WTC11 (cell line): ENCODE measurements at regions not wholly inside any gene's neighbourhood (a gene's known extent, or its start where the extent isn't known, plus 50 kb on each side); places are given as distances from the start of the nearest gene placed in this dataset.

ENCODE experiments used
- ATAC-seq: fragments of 200-7000 bp; cut with Tn5 transposase; 2 replicates; pipeline ENCODE4 v1.10.0; 2021; ENCODE audit warnings: mild to moderate bottlenecking, moderate library complexity
- CTCF ChIA-PET: fragments of 300-600 bp; sonication (Branson Sonifier 250); formaldehyde crosslinking; loops from one replicate; lab custom pipeline; 2021; ENCODE audit warnings: antibody characterized with exemption; lab: Charles Lee
- POLR2A ChIA-PET: fragments of 350-600 bp; sonication (Branson Sonifier 250); formaldehyde crosslinking; loops from one replicate; lab custom pipeline; 2021; ENCODE audit warnings: antibody characterized with exemption; lab: Charles Lee
- DNase-seq: peaks from one replicate; pipeline ENCODE4 v3.0.0; 2021; ENCODE audit warnings: low spot score
- H3K27ac Mint-ChIP-seq: 2 replicates; pipeline ENCODE4 v1.8.0; 2021; ENCODE audit warnings: mixed read lengths
- H3K27me3 Mint-ChIP-seq: 2 replicates; pipeline ENCODE4 v1.8.0; 2021; ENCODE audit warnings: low read depth, mild to moderate bottlenecking, moderate library complexity, mixed read lengths
- H3K36me3 Mint-ChIP-seq: 2 replicates; pipeline ENCODE4 v1.8.0; 2021; ENCODE audit warnings: mixed read lengths
- H3K4me1 Mint-ChIP-seq: 2 replicates; pipeline ENCODE4 v1.8.0; 2022; ENCODE audit warnings: mixed read lengths
- H3K4me3 Mint-ChIP-seq: 2 replicates; pipeline ENCODE4 v1.8.0; 2021; ENCODE audit warnings: mild to moderate bottlenecking, moderate library complexity, mixed read lengths
- H3K9me3 Mint-ChIP-seq: 2 replicates; pipeline ENCODE4 v1.8.0; 2021; ENCODE audit warnings: mixed read lengths
- ESRRA ChIP-seq: sonication (generic); formaldehyde crosslinking; IDR thresholded peaks from 2 replicates; pipeline ENCODE4 v1.8.1; 2022; ENCODE audit warnings: mild to moderate bottlenecking, missing genetic modification reagents, borderline replicate concordance
- FOXK1 ChIP-seq: sonication (generic); formaldehyde crosslinking; IDR thresholded peaks from 2 replicates; pipeline ENCODE4 v1.8.0; 2022; ENCODE audit warnings: mild to moderate bottlenecking, moderate library complexity, missing genetic modification reagents
- HMGA2 ChIP-seq: fragments of 250-450 bp; sonication (Bioruptor Pico); IDR thresholded peaks from 2 replicates; pipeline ENCODE4 v1.4.0; 2021; ENCODE audit warnings: mild to moderate bottlenecking, moderate library complexity
- JAZF1 ChIP-seq: fragments of 250-450 bp; sonication (Bioruptor Pico); IDR thresholded peaks from 2 replicates; pipeline ENCODE4 v1.9.0; 2021; ENCODE audit warnings: moderate library complexity, mild to moderate bottlenecking, inconsistent platforms
- JUN ChIP-seq: sonication (generic); formaldehyde crosslinking; IDR thresholded peaks from 2 replicates; pipeline ENCODE4 v1.8.0; 2023; ENCODE audit warnings: mild to moderate bottlenecking, missing genetic modification reagents
- NR2C2 ChIP-seq: sonication (generic); formaldehyde crosslinking; IDR thresholded peaks from 2 replicates; pipeline ENCODE4 v1.8.0; 2022; ENCODE audit warnings: mild to moderate bottlenecking, missing genetic modification reagents
- RELA ChIP-seq: sonication (generic); formaldehyde crosslinking; IDR thresholded peaks from 2 replicates; pipeline ENCODE4 v1.8.1; 2022; ENCODE audit warnings: missing genetic modification reagents, mild to moderate bottlenecking, borderline replicate concordance
- SOX15 ChIP-seq: fragments of 250-450 bp; sonication (Bioruptor Pico); IDR thresholded peaks from 2 replicates; pipeline ENCODE4 v1.9.0; 2021; ENCODE audit warnings: mild to moderate bottlenecking
- TEAD4 ChIP-seq: sonication (generic); formaldehyde crosslinking; IDR thresholded peaks from 2 replicates; pipeline ENCODE4 v1.8.0; 2022; ENCODE audit warnings: mild to moderate bottlenecking, missing genetic modification reagents
- ZNF232 ChIP-seq: sonication (generic); formaldehyde crosslinking; IDR thresholded peaks from 2 replicates; pipeline ENCODE4 v1.8.0; 2022; ENCODE audit warnings: mild to moderate bottlenecking, missing genetic modification reagents
- TF ChIP-seq, protein P1 (sequence below): sonication (generic); formaldehyde crosslinking; IDR thresholded peaks from 2 replicates; pipeline ENCODE4 v1.8.1; 2023; ENCODE audit warnings: mild to moderate bottlenecking, missing genetic modification reagents, borderline replicate concordance
- TF ChIP-seq, protein P2 (sequence below): sonication (generic); formaldehyde crosslinking; IDR thresholded peaks from 2 replicates; pipeline ENCODE4 v1.8.0; 2023; ENCODE audit warnings: mild to moderate bottlenecking, missing genetic modification reagents
- TF ChIP-seq, protein P3 (sequence below): fragments of 250-450 bp; sonication (Bioruptor Pico); conservative IDR thresholded peaks from 2 replicates; pipeline ENCODE4 v1.9.0; 2021; ENCODE audit warnings: mild to moderate bottlenecking
- TF ChIP-seq, protein P4 (sequence below): sonication (generic); formaldehyde crosslinking; conservative IDR thresholded peaks from 2 replicates; pipeline ENCODE4 v1.8.1; 2023; ENCODE audit warnings: mild to moderate bottlenecking, low read depth, missing genetic modification reagents, moderate library complexity
- TF ChIP-seq, protein P5 (sequence below): sonication (generic); formaldehyde crosslinking; IDR thresholded peaks from 2 replicates; pipeline ENCODE4 v1.8.1; 2023; ENCODE audit warnings: mild to moderate bottlenecking, moderate library complexity, missing genetic modification reagents
- TF ChIP-seq, protein P6 (sequence below): sonication (generic); formaldehyde crosslinking; IDR thresholded peaks from 2 replicates; pipeline ENCODE4 v1.8.1; 2022; ENCODE audit warnings: low read depth, mild to moderate bottlenecking, moderate library complexity, missing genetic modification reagents, borderline replicate concordance

DNA sequence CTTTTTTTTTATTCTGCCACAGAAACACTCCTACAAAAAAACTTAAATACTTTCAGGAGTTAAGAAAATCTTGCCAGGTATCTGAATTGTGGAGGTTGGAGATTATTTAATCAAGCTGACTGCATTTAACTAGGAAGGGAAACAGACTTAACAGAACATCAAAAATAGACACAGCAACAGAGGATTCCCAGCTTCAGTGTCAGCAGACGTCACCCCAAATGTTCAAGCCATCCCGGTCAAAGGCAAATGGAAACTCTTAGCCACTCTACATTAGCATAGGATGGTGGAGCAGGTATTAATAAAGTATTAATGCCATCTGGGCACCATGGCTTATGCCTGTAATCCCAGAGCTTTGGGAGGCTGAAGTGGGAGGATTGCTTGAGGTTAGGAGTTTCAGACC lies 139.7 kb upstream of the SVIL start (continued):
- TF ChIP-seq, protein P1, sequence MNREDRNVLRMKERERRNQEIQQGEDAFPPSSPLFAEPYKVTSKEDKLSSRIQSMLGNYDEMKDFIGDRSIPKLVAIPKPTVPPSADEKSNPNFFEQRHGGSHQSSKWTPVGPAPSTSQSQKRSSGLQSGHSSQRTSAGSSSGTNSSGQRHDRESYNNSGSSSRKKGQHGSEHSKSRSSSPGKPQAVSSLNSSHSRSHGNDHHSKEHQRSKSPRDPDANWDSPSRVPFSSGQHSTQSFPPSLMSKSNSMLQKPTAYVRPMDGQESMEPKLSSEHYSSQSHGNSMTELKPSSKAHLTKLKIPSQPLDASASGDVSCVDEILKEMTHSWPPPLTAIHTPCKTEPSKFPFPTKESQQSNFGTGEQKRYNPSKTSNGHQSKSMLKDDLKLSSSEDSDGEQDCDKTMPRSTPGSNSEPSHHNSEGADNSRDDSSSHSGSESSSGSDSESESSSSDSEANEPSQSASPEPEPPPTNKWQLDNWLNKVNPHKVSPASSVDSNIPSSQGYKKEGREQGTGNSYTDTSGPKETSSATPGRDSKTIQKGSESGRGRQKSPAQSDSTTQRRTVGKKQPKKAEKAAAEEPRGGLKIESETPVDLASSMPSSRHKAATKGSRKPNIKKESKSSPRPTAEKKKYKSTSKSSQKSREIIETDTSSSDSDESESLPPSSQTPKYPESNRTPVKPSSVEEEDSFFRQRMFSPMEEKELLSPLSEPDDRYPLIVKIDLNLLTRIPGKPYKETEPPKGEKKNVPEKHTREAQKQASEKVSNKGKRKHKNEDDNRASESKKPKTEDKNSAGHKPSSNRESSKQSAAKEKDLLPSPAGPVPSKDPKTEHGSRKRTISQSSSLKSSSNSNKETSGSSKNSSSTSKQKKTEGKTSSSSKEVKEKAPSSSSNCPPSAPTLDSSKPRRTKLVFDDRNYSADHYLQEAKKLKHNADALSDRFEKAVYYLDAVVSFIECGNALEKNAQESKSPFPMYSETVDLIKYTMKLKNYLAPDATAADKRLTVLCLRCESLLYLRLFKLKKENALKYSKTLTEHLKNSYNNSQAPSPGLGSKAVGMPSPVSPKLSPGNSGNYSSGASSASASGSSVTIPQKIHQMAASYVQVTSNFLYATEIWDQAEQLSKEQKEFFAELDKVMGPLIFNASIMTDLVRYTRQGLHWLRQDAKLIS (CRISPR knock-in tag) = no peak
- TF ChIP-seq, protein P2, sequence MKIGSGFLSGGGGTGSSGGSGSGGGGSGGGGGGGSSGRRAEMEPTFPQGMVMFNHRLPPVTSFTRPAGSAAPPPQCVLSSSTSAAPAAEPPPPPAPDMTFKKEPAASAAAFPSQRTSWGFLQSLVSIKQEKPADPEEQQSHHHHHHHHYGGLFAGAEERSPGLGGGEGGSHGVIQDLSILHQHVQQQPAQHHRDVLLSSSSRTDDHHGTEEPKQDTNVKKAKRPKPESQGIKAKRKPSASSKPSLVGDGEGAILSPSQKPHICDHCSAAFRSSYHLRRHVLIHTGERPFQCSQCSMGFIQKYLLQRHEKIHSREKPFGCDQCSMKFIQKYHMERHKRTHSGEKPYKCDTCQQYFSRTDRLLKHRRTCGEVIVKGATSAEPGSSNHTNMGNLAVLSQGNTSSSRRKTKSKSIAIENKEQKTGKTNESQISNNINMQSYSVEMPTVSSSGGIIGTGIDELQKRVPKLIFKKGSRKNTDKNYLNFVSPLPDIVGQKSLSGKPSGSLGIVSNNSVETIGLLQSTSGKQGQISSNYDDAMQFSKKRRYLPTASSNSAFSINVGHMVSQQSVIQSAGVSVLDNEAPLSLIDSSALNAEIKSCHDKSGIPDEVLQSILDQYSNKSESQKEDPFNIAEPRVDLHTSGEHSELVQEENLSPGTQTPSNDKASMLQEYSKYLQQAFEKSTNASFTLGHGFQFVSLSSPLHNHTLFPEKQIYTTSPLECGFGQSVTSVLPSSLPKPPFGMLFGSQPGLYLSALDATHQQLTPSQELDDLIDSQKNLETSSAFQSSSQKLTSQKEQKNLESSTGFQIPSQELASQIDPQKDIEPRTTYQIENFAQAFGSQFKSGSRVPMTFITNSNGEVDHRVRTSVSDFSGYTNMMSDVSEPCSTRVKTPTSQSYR (CRISPR knock-in tag) = no peak

DNA sequence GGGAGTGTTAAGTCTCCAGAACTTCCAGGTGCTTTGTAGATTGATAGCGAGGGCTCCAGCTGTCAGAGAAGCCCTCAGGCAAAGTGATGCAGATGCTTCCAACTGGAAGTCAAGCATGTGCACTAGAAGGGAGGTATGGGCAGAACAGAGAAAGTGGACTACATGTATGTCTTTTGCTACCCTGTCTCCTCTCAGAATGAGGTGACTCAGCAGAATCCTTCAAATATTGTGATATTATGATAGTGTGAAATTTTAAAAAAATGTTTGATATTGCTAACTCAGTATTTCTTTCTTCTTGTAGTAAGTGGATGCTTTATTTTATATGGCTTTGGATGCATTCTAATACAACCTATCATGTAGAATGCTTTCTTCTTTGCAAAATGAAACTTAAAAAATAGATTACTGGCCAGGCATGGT lies 138.9 kb upstream of the SVIL start:
- peaks cover 3% of the 10 kb centered on the region; the same call in 1 of the 2 replicates for H3K27me3 Mint-ChIP-seq
- peaks cover 5% of the 10 kb centered on the region; the same call in 1 of the 2 replicates for H3K4me1 Mint-ChIP-seq
- ATAC-seq (no peak), DNase-seq (no peak)
- POLR2A ChIA-PET = no interaction called here
- CTCF ChIA-PET = no interaction called here
- H3K36me3 Mint-ChIP-seq = peaks cover 6% of the 10 kb centered on the region
- H3K27ac Mint-ChIP-seq = no peak overlapping the region
- no peak for TF ChIP-seq ESRRA (CRISPR knock-in tag)
- no peak for TF ChIP-seq RELA (CRISPR knock-in tag)
- TF ChIP-seq, protein P3, sequence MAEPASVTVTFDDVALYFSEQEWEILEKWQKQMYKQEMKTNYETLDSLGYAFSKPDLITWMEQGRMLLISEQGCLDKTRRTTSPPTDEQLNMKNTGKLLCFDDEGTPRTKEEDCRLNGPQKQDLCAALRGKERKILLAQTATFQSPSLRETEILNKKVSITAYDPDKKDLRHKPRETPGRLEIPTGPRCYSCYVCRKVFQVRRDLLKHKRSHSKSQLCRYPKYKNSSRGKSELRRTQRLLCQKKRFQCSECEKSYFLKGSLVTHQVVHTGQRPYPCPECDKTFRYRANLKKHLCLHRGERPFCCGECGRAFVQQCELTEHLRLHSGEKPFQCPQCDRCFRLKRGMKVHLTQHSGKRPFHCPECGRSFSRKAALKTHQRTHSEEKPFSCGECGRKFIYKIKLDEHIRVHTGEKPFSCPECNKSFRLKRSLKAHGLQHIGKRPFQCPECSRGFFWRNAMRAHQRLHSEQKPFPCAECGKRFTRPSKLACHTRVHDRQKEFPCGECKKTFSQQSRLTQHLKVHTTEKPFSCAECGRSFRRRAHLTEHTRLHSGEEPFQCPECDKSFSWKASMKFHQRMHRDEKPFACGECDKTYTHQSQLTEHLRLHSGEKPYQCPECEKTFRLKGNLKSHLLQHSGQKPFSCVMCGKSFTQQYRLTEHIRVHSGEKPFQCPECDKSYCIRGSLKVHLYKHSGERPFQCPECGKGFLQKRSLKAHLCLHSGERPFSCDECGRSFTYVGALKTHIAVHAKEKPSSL (CRISPR knock-in tag) = no peak
- TF ChIP-seq, protein P4, sequence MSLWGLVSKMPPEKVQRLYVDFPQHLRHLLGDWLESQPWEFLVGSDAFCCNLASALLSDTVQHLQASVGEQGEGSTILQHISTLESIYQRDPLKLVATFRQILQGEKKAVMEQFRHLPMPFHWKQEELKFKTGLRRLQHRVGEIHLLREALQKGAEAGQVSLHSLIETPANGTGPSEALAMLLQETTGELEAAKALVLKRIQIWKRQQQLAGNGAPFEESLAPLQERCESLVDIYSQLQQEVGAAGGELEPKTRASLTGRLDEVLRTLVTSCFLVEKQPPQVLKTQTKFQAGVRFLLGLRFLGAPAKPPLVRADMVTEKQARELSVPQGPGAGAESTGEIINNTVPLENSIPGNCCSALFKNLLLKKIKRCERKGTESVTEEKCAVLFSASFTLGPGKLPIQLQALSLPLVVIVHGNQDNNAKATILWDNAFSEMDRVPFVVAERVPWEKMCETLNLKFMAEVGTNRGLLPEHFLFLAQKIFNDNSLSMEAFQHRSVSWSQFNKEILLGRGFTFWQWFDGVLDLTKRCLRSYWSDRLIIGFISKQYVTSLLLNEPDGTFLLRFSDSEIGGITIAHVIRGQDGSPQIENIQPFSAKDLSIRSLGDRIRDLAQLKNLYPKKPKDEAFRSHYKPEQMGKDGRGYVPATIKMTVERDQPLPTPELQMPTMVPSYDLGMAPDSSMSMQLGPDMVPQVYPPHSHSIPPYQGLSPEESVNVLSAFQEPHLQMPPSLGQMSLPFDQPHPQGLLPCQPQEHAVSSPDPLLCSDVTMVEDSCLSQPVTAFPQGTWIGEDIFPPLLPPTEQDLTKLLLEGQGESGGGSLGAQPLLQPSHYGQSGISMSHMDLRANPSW (CRISPR knock-in tag) = no peak
- TF ChIP-seq ZNF232 (CRISPR knock-in tag) = no peak
- TF ChIP-seq JAZF1 (CRISPR knock-in tag) = no peak
- TF ChIP-seq HMGA2 (CRISPR knock-in tag) = no peak
- no peak overlapping the region for H3K4me3 Mint-ChIP-seq
- peaks cover 17% of the 10 kb centered on the region for H3K9me3 Mint-ChIP-seq

DNA sequence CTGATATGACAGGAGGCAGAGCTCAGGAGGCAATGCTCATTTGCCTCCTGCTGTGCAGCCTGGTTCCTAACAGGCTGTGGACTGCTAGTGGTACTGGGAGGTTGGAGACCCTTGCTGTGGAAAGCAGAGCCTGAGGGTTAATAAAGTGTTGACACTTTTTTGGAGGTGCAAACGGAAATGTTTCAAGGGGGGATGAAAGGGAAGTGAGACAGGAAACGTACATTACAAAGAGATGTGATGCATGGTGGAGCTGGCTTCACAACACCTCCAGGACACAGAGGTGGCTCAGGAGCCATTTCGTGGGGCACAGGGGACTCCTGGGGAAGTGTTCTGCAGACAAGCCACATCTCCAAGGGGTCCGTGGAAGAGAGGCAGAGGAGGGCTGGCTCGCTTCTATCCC lies 137.6 kb upstream of the SVIL start:
- Mint-ChIP-seq H3K9me3 (peaks cover 14% of the 10 kb centered on the region), H3K27ac (no peak overlapping the region), H3K27me3 (peaks cover 3% of the 10 kb centered on the region; the same call in 1 of the 2 replicates), H3K4me3 (no peak overlapping the region), H3K4me1 (peaks cover 5% of the 10 kb centered on the region; the same call in 1 of the 2 replicates), H3K36me3 (peaks cover 6% of the 10 kb centered on the region)
- CTCF ChIA-PET = no interaction called here
- POLR2A ChIA-PET = no interaction called here
- ATAC-seq = no peak
- DNase-seq = no peak
- TF ChIP-seq JUN (CRISPR knock-in tag) (no peak), SOX15 (CRISPR knock-in tag) (no peak), NR2C2 (CRISPR knock-in tag) (no peak), TEAD4 (CRISPR knock-in tag) (no peak), FOXK1 (CRISPR knock-in tag) (no peak)
- TF ChIP-seq, protein P5, sequence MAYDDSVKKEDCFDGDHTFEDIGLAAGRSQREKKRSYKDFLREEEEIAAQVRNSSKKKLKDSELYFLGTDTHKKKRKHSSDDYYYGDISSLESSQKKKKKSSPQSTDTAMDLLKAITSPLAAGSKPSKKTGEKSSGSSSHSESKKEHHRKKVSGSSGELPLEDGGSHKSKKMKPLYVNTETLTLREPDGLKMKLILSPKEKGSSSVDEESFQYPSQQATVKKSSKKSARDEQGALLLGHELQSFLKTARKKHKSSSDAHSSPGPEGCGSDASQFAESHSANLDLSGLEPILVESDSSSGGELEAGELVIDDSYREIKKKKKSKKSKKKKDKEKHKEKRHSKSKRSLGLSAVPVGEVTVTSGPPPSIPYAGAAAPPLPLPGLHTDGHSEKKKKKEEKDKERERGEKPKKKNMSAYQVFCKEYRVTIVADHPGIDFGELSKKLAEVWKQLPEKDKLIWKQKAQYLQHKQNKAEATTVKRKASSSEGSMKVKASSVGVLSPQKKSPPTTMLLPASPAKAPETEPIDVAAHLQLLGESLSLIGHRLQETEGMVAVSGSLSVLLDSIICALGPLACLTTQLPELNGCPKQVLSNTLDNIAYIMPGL = no peak
- TF ChIP-seq, protein P6, sequence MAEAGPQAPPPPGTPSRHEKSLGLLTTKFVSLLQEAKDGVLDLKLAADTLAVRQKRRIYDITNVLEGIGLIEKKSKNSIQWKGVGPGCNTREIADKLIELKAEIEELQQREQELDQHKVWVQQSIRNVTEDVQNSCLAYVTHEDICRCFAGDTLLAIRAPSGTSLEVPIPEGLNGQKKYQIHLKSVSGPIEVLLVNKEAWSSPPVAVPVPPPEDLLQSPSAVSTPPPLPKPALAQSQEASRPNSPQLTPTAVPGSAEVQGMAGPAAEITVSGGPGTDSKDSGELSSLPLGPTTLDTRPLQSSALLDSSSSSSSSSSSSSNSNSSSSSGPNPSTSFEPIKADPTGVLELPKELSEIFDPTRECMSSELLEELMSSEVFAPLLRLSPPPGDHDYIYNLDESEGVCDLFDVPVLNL (CRISPR knock-in tag) = no peak
- TF ChIP-seq, protein P3 (CRISPR knock-in tag) = no peak
